IMR-90 (cell line): ENCODE measurements at regions not wholly inside any gene's neighbourhood (a gene's known extent, or its start where the extent isn't known, plus 50 kb on each side); places are given as distances from the start of the nearest gene placed in this dataset.

Experiments used
- ATAC-seq: fragments of 200-7000 bp; cut with Tn5 transposase; 2 replicates; pipeline ENCODE4 v1.9.1; 2020; ENCODE audit warnings: low read depth, mild to moderate bottlenecking, moderate library complexity
- BruUV-seq: library from RNA; stranded (reverse); fragments of 400-500 nt; replicated peaks from 2 replicates; lab custom pipeline; 2021; lab: Mats Ljungman, UMichigan
- CTCF ChIA-PET: fragments of 300-600 bp; formaldehyde crosslinking; extraction: SDS; loops from one replicate; lab custom pipeline; 2021; ENCODE audit warnings: antibody characterized with exemption; lab: Yijun Ruan, JAX
- POLR2A ChIA-PET: fragments of 300-600 bp; sonication (Branson Sonifier 250); formaldehyde crosslinking; loops from one replicate; lab custom pipeline; 2022; ENCODE audit warnings: antibody characterized with exemption; ENCODE audit not compliant: unreplicated experiment; lab: Charles Lee
- DNase-seq: peaks from one replicate; pipeline ENCODE4 v3.0.0; 2013
- H2AFZ ChIP-seq: replicated peaks from 2 replicates; pipeline ENCODE3; 2013; ENCODE audit warnings: low read length, mild to moderate bottlenecking; ENCODE audit not compliant: poor library complexity
- H2AK5ac ChIP-seq: 2 replicates; pipeline ENCODE4 v1.6.1; 2013; ENCODE audit warnings: low read depth, low read length, inconsistent platforms
- H2AK9ac ChIP-seq: replicated peaks from 2 replicates; pipeline ENCODE3; 2013; ENCODE audit warnings: mild to moderate bottlenecking, low read depth, low read length, moderate library complexity; ENCODE audit not compliant: poor library complexity
- H2BK120ac ChIP-seq: 2 replicates; pipeline ENCODE4 v1.6.1; 2013; ENCODE audit warnings: low read depth, low read length, inconsistent platforms
- H2BK15ac ChIP-seq: 3 replicates; pipeline ENCODE4 v1.6.1; 2013; ENCODE audit warnings: low read depth, low read length, inconsistent platforms
- H2BK20ac ChIP-seq: 2 replicates; pipeline ENCODE4 v1.6.1; 2013; ENCODE audit warnings: low read depth, mild to moderate bottlenecking, inconsistent platforms, low read length, moderate library complexity
- H2BK5ac ChIP-seq: 2 replicates; pipeline ENCODE4 v1.6.1; 2013; ENCODE audit warnings: mild to moderate bottlenecking, low read depth, low read length, inconsistent platforms; ENCODE audit not compliant: poor library complexity, severe bottlenecking
- H3K14ac ChIP-seq: replicated peaks from 2 replicates; pipeline ENCODE4 v1.6.1; 2013; ENCODE audit warnings: low read depth, low read length, inconsistent platforms
- H3K18ac ChIP-seq: 2 replicates; pipeline ENCODE4 v1.6.1; 2013; ENCODE audit warnings: low read depth, low read length, control low read depth
- H3K23ac ChIP-seq: 2 replicates; pipeline ENCODE4 v1.6.1; 2013; ENCODE audit warnings: low read depth, low read length, inconsistent platforms
- H3K27ac ChIP-seq: 2 replicates; pipeline ENCODE4 v1.5.1; 2013; ENCODE audit warnings: mild to moderate bottlenecking, control low read depth, low read length; ENCODE audit not compliant: insufficient read depth
- H3K27me3 ChIP-seq: 2 replicates; pipeline ENCODE4 v1.6.1; 2013; ENCODE audit warnings: low read length; ENCODE audit not compliant: control insufficient read depth, insufficient read depth
- H3K36me3 ChIP-seq: 2 replicates; pipeline ENCODE4 v1.6.1; 2013; ENCODE audit warnings: low read length, mixed read lengths; ENCODE audit not compliant: control insufficient read depth, insufficient read depth
- H3K4ac ChIP-seq: 2 replicates; pipeline ENCODE4 v1.6.1; 2013; ENCODE audit warnings: low read depth, low read length, inconsistent platforms
- H3K4me1 ChIP-seq: 2 replicates; pipeline ENCODE4 v1.6.1; 2013; ENCODE audit warnings: low read length, mixed read lengths; ENCODE audit not compliant: control insufficient read depth, insufficient read depth
- H3K4me2 ChIP-seq: 2 replicates; pipeline ENCODE4 v1.6.1; 2013; ENCODE audit warnings: low read depth, mild to moderate bottlenecking, control low read depth, low read length, moderate library complexity
- H3K4me3 ChIP-seq: 2 replicates; pipeline ENCODE4 v1.5.1; 2013; ENCODE audit warnings: low read depth, mild to moderate bottlenecking, control low read depth, low read length, moderate library complexity; ENCODE audit not compliant: insufficient read depth
- H3K56ac ChIP-seq: 2 replicates; pipeline ENCODE4 v1.6.1; 2013; ENCODE audit warnings: low read length, inconsistent platforms; ENCODE audit not compliant: insufficient read depth; ENCODE audit errors: extremely low read depth
- H3K79me1 ChIP-seq, 2 experiments: 2 replicates each; pipeline ENCODE4 v1.6.1; 2013; ENCODE audit warnings: low read length in 2 of 2, inconsistent platforms in 1 of 2, low read depth in 1 of 2
- H3K9ac ChIP-seq: 2 replicates; pipeline ENCODE4 v1.6.1; 2013; ENCODE audit warnings: low read depth, low read length, control low read depth
- H3K9me1 ChIP-seq: 2 replicates; pipeline ENCODE4 v1.6.1; 2013; ENCODE audit warnings: low read length, inconsistent platforms; ENCODE audit not compliant: insufficient read depth
- H3K9me3 ChIP-seq: 2 replicates; pipeline ENCODE4 v1.6.1; 2013; ENCODE audit warnings: low read length; ENCODE audit not compliant: control insufficient read depth, insufficient read depth
- H4K20me1 ChIP-seq: 2 replicates; pipeline ENCODE4 v1.6.1; 2013; ENCODE audit warnings: low read length, inconsistent platforms; ENCODE audit not compliant: insufficient read depth
- H4K5ac ChIP-seq: 2 replicates; pipeline ENCODE4 v1.6.1; 2013; ENCODE audit warnings: mild to moderate bottlenecking, low read depth, low read length, control low read depth
- H4K8ac ChIP-seq, 2 experiments: 2 replicates each; pipeline ENCODE4 v1.6.1; 2013; ENCODE audit warnings: low read depth in 2 of 2, low read length in 2 of 2, control low read depth in 1 of 2, inconsistent platforms in 1 of 2
- H4K91ac ChIP-seq: 2 replicates; pipeline ENCODE4 v1.6.1; 2013; ENCODE audit warnings: low read depth, low read length, inconsistent platforms; ENCODE audit not compliant: insufficient read depth
- BHLHE40 ChIP-seq: fragments of 150-350 bp; IDR thresholded peaks from 2 replicates; pipeline ENCODE4 v1.6.1; 2016; ENCODE audit warnings: mild to moderate bottlenecking, low read depth, low read length
- CEBPB ChIP-seq: IDR thresholded peaks from 2 replicates; pipeline ENCODE4 v1.6.1; 2012; ENCODE audit warnings: low read depth, low read length, improper control_type of control experiment
- CTCF ChIP-seq: conservative IDR thresholded peaks from 2 replicates; pipeline ENCODE4 v1.5.1; 2012; ENCODE audit warnings: mild to moderate bottlenecking, low read depth, low read length, improper control_type of control experiment
- ELK1 ChIP-seq: fragments of 150-350 bp; IDR thresholded peaks from 2 replicates; pipeline ENCODE4 v1.6.1; 2016; ENCODE audit warnings: low read depth, mild to moderate bottlenecking, low read length, moderate library complexity, borderline replicate concordance
- FOS ChIP-seq: fragments of 150-350 bp; IDR thresholded peaks from 2 replicates; pipeline ENCODE4 v1.6.1; 2016; ENCODE audit warnings: low read depth, low read length
- MAFK ChIP-seq: IDR thresholded peaks from 2 replicates; pipeline ENCODE4 v1.6.1; 2012; ENCODE audit warnings: low read depth, low read length, improper control_type of control experiment
- MAZ ChIP-seq: IDR thresholded peaks from 2 replicates; pipeline ENCODE4 v1.6.1; 2012; ENCODE audit warnings: low read depth, mild to moderate bottlenecking, low read length, improper control_type of control experiment, moderate library complexity, borderline replicate concordance
- MXI1 ChIP-seq: IDR thresholded peaks from 2 replicates; pipeline ENCODE4 v1.6.1; 2012; ENCODE audit warnings: low read depth, mild to moderate bottlenecking, low read length, moderate library complexity, borderline replicate concordance
- NFE2L2 ChIP-seq: fragments of 150-350 bp; IDR thresholded peaks from 2 replicates; pipeline ENCODE4 v1.6.1; 2016; ENCODE audit warnings: low read depth, mild to moderate bottlenecking, low read length
- POLR2A ChIP-seq: IDR thresholded peaks from 2 replicates; pipeline ENCODE4 v1.6.1; 2012; ENCODE audit warnings: mild to moderate bottlenecking, low read depth, low read length
- RAD21 ChIP-seq: IDR thresholded peaks from 2 replicates; pipeline ENCODE4 v1.6.1; 2012; ENCODE audit warnings: low read length, improper control_type of control experiment
- RCOR1 ChIP-seq: IDR thresholded peaks from 2 replicates; pipeline ENCODE4 v1.6.1; 2012; ENCODE audit warnings: mild to moderate bottlenecking, low read length, improper control_type of control experiment; ENCODE audit not compliant: insufficient replicate concordance
- USF2 ChIP-seq: fragments of 150-350 bp; IDR thresholded peaks from 2 replicates; pipeline ENCODE4 v1.6.1; 2017; ENCODE audit warnings: mild to moderate bottlenecking, antibody characterized with exemption, low read length, low read depth
- WGBS, 2 experiments: methylation state at CpG; one replicate each; pipeline versions ENCODE4 v1.1.5 to v1.1.7; 2013; ENCODE audit warnings: missing lambda C conversion rate in 2 of 2; ENCODE audit not compliant: insufficient read length in 1 of 2; ENCODE audit errors: extremely low coverage in 2 of 2; 5-methylcytosine and 5-hydroxymethylcytosine counted together
- dilution Hi-C: fragments of 300-500 bp; cut with HindIII; formaldehyde crosslinking; loops from one replicate; pipeline ENCODE4 v1.14.3; 2018; ENCODE audit warnings: low sequenced_read_pairs; ENCODE audit not compliant: unreplicated experiment
- in situ Hi-C: fragments of 300-500 bp; cut with MboI; formaldehyde crosslinking; loops from 3 replicates; pipeline ENCODE4 v1.14.3; 2019; ENCODE audit warnings: low sequenced_read_pairs, inconsistent platforms, mixed read lengths
- intact Hi-C: fragments of 100-400 bp; cut with micrococcal nuclease; formaldehyde crosslinking; loops from 2 replicates; pipeline ENCODE4 v1.10.0; 2022

GRCh38 chr10:78280604-78281003 is 246.9 kb downstream of the RPS24 start:
- dilution Hi-C loops, result no loop called here
- H2AFZ ChIP-seq, result no peak overlapping the region

More at GRCh38 chr10:78280604-78281003, 246.9 kb downstream of the RPS24 start:
- no peak for TF ChIP-seq FOS
- TF ChIP-seq POLR2A, result no peak
- no peak for TF ChIP-seq ELK1
- TF ChIP-seq MAFK, result no peak
- no peak for TF ChIP-seq RCOR1
- no peak for TF ChIP-seq RAD21
- no peak for TF ChIP-seq CTCF
- TF ChIP-seq BHLHE40, result no peak
- TF ChIP-seq CEBPB, result no peak
- TF ChIP-seq USF2, result no peak
- TF ChIP-seq MAZ, result no peak
- no peak for TF ChIP-seq NFE2L2
- no peak for TF ChIP-seq MXI1
- H2BK120ac ChIP-seq, result no peak overlapping the region
- no peak overlapping the region for H4K5ac ChIP-seq
- peaks cover 2% of the 10 kb centered on the region for H3K4me1 ChIP-seq
- H3K27ac ChIP-seq, result no peak overlapping the region
- POLR2A ChIA-PET, result no interaction called here
- no peaks in the 10 kb centered on the region for H4K20me1 ChIP-seq
- H3K36me3 ChIP-seq, result no peaks in the 10 kb centered on the region
- H3K79me1 ChIP-seq, result no peaks in the 10 kb centered on the region
- no peak overlapping the region for H2BK5ac ChIP-seq
- 0 out of 2 replicates have a peak, but pooled peaks cover 8% of the 10 kb centered on the region for H3K9me1 ChIP-seq
- H3K9me3 ChIP-seq, result no peaks in the 10 kb centered on the region
- H2AK9ac ChIP-seq, result no peak overlapping the region
- H3K9ac ChIP-seq, result no peak overlapping the region
- in situ Hi-C loops, result no loop called here
- BruUV-seq, result no TSS peak
- 97% methylated on average over 4 of the region's 6 CpGs; no CpG with 5 or more reads in 1 of the 2 experiments for WGBS, 2 experiments
- ATAC-seq, result no peak
- H3K4ac ChIP-seq, result no peak overlapping the region
- no peak overlapping the region for H3K23ac ChIP-seq
- CTCF ChIA-PET, result no interaction called here
- no peak overlapping the region for H3K56ac ChIP-seq
- H4K91ac ChIP-seq, result no peak overlapping the region
- no peak overlapping the region for H3K4me2 ChIP-seq
- no peak overlapping the region for H2BK20ac ChIP-seq
- intact Hi-C loops, result no loop called here
- H3K27me3 ChIP-seq, result no peaks in the 10 kb centered on the region; the same call in 1 of the 2 replicates
- no peak overlapping the region for H3K14ac ChIP-seq
- no peak overlapping the region for H3K4me3 ChIP-seq
- H2BK15ac ChIP-seq, result no peak overlapping the region
- H4K8ac ChIP-seq, result no peak overlapping the region
- no peak overlapping the region for H3K18ac ChIP-seq
- H2AK5ac ChIP-seq, result peak overlapping the region; percentile 28; the same call in 1 of the 2 replicates
- no peak for DNase-seq
